Sigmoid colon (tissue), 6 donors: ENCODE measurements at regions not wholly inside any gene's neighbourhood (a gene's known extent, or its start where the extent isn't known, plus 50 kb on each side); places are given as distances from the start of the nearest gene placed in this dataset.

Experiments used
- DNase-seq: peaks from one replicate; pipeline ENCODE4 v3.0.0-alpha.2; 2019
- H3K27ac ChIP-seq, 4 donors: fragments of 200-600 bp; sonication (generic); one replicate each; pipeline ENCODE4 v1.5.1; 2016 to 2019; ENCODE audit warnings: mild to moderate bottlenecking in 1 of 4
- H3K27me3 ChIP-seq, 3 donors: fragments of 200-600 bp; sonication (generic); one replicate each; pipeline ENCODE4 v1.5.1; 2019; ENCODE audit warnings: mild to moderate bottlenecking in 1 of 3
- H3K36me3 ChIP-seq, 4 donors: fragments of 200-600 bp; sonication (generic); one replicate each; pipeline ENCODE4 v1.5.1; 2016 to 2019
- H3K4me1 ChIP-seq, 4 donors: fragments of 200-600 bp; sonication (generic); one replicate each; pipeline ENCODE4 v1.5.1; 2017 to 2019
- H3K4me3 ChIP-seq, 4 donors: fragments of 200-600 bp; sonication (generic); one replicate each; pipeline ENCODE4 v1.5.1; 2017 to 2019; ENCODE audit warnings: mild to moderate bottlenecking in 2 of 4, moderate library complexity in 1 of 4
- H3K9me3 ChIP-seq, 4 donors: fragments of 200-600 bp in 3 of 4; sonication (generic) in 3 of 4; one replicate each; pipeline versions ENCODE4 v1.5.1 to v1.6.1; 2013 to 2019
- EP300 ChIP-seq, 4 donors: sonication (generic); formaldehyde crosslinking; IDR thresholded peaks; one replicate each; pipeline ENCODE4 v1.6.1; 2017; ENCODE audit warnings: antibody characterized with exemption in 4 of 4
- POLR2A ChIP-seq, 2 donors: fragments of 450-650 bp; IDR thresholded peaks; one replicate each; pipeline ENCODE4 v1.6.1; 2016; ENCODE audit warnings: antibody characterized with exemption in 2 of 2, mild to moderate bottlenecking in 2 of 2, moderate library complexity in 2 of 2
- POLR2AphosphoS5 ChIP-seq, 4 donors: sonication (generic); formaldehyde crosslinking; IDR thresholded peaks; one replicate each; pipeline ENCODE4 v1.6.1; 2017; ENCODE audit warnings: antibody characterized with exemption in 4 of 4
- WGBS, 2 donors: extraction: QIAGEN DNeasy Blood & Tissue Kit; methylation state at CpG; one replicate each; pipeline ENCODE4 v1.1.7; 2013; 5-methylcytosine and 5-hydroxymethylcytosine counted together
- intact Hi-C: fragments of 100-400 bp; cut with DNase I; formaldehyde crosslinking; loops from one replicate; pipeline ENCODE4 v1.15.1; 2023
- TF ChIP-seq, protein P1 (sequence below), 4 experiments: fragments of 450-650 bp in 3 of 4; fragments of 200-600 bp in 1 of 4; IDR thresholded peaks; one replicate each; pipeline ENCODE4 v1.5.1; 2016 to 2019; ENCODE audit warnings: antibody characterized with exemption in 4 of 4, mild to moderate bottlenecking in 3 of 4, moderate library complexity in 2 of 4
- donor health status: healthy with polysubstance abuse.
- donor health status: healthy.

DNA sequence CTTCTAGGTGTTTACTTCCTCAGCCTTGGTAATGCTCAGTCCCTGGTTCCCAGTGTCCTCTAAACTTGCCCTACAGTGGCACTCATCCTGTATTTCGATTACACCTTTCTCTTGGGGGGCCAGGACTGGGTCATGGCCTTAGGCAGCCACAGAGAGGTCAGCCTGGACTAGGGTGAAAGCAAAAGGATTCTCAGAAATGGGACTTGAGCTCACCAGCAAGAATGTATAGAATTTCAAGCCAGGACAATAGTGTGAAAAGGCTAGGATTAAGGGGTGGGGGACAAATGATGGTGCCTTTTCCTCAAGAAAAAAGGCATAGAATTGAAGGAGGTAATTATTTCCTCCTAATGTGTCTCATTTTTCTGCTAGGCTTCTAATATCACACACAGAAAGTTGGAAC, 166.8 kb upstream of the RUNX1 start:
- Histone ChIP-seq H3K9me3 (no peaks in the 10 kb centered on the region), H3K27me3 (no peaks in the 10 kb centered on the region), H3K36me3 (no peaks in the 10 kb centered on the region), H3K4me1 (no peaks in the 10 kb centered on the region), H3K27ac (no peak overlapping the region), H3K4me3 (no peak overlapping the region)
- intact Hi-C loops, result no loop called here
- TF ChIP-seq EP300 (IDR thresholded peaks at IDR 0.05) (no peak), POLR2AphosphoS5 (IDR thresholded peaks at IDR 0.05) (no peak), POLR2A (IDR thresholded peaks at IDR 0.05) (no peak)
- TF ChIP-seq, protein P1, sequence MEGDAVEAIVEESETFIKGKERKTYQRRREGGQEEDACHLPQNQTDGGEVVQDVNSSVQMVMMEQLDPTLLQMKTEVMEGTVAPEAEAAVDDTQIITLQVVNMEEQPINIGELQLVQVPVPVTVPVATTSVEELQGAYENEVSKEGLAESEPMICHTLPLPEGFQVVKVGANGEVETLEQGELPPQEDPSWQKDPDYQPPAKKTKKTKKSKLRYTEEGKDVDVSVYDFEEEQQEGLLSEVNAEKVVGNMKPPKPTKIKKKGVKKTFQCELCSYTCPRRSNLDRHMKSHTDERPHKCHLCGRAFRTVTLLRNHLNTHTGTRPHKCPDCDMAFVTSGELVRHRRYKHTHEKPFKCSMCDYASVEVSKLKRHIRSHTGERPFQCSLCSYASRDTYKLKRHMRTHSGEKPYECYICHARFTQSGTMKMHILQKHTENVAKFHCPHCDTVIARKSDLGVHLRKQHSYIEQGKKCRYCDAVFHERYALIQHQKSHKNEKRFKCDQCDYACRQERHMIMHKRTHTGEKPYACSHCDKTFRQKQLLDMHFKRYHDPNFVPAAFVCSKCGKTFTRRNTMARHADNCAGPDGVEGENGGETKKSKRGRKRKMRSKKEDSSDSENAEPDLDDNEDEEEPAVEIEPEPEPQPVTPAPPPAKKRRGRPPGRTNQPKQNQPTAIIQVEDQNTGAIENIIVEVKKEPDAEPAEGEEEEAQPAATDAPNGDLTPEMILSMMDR (IDR thresholded peaks at IDR 0.05), result no peak
- DNase-seq, result no peak
- 88 to 89% methylated on average over 1 of the region's 1 CpG for whole genome bisulfite sequencing, 2 donors

DNA sequence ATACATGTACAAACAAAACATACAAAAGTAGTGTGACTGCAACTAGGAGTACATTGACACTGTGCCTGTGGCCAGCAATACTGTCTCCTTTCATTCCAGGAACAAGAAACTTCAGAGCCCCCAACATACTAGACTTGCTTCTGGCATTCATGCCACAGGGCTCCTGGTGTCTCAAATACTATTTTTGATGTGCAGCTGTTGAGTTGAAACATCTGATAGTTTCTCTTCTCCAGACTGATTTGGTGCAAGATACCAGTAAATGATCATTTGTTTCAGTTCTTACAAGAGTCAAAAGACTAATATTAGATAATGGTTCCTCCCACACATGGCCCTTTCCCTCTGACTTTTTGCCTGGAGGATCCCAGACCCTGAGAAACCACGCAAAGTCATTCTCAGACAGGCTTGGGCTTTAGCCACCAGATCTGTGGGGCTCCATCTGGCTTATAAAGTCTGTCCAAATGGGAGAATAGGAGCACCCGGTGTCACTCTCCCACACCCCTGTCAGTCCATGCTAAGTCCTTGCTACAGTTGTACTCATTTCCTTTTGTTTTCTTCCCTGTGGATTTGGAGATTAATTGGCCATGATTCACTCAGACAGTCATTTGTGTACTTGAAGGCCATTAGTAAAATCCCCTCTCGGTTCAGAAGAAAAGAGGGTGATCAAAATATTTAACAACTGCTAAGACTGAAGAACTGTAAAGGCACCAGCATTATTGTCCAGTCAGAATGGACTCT, 163.5 kb upstream of the RUNX1 start:
- H3K4me3 ChIP-seq, result no peak overlapping the region
- intact Hi-C loops, result no loop called here
- no peak for TF ChIP-seq POLR2A (IDR thresholded peaks at IDR 0.05)
- no peak for TF ChIP-seq EP300 (IDR thresholded peaks at IDR 0.05)
- TF ChIP-seq, protein P1 (IDR thresholded peaks at IDR 0.05), result no peak
- no peak for TF ChIP-seq POLR2AphosphoS5 (IDR thresholded peaks at IDR 0.05)
- H3K9me3 ChIP-seq, result no peaks in the 10 kb centered on the region
- peaks cover 0 to 13% (median 4%) of the 10 kb centered on the region in 4 donors for H3K4me1 ChIP-seq
- H3K27me3 ChIP-seq, result no peaks in the 10 kb centered on the region
- 75 to 82% methylated on average over 3 of the region's 3 CpGs for WGBS, 2 donors
- no peak overlapping the region for H3K27ac ChIP-seq
- no peak for DNase-seq
- no peaks in the 10 kb centered on the region for H3K36me3 ChIP-seq

DNA sequence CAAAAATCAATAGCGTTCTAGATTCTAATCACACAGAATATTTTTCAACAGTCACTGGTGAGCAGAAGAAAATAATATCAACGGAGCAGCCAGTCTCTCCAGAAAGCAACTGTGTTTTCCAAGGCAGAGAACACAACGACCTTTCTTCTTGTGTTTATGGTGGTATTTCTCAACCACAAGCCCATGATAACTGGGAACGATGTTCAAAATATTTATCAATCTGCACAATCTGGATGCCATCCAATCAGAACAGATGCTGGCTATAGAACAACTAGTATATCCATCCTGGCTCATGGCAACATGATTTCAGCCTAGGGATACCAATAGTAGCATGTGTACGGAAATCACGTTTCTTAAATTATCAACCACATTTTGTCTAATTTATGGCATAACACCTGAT, 162.7 kb upstream of the RUNX1 start:
- intact Hi-C loops, result no loop called here
- Histone ChIP-seq H3K36me3 (no peaks in the 10 kb centered on the region), H3K27ac (no peak overlapping the region), H3K9me3 (no peaks in the 10 kb centered on the region), H3K27me3 (no peaks in the 10 kb centered on the region), H3K4me3 (no peak overlapping the region), H3K4me1 (peaks cover 0 to 13% (median 4%) of the 10 kb centered on the region in 4 donors)
- TF ChIP-seq POLR2A (IDR thresholded peaks at IDR 0.05) (no peak), EP300 (IDR thresholded peaks at IDR 0.05) (no peak), POLR2AphosphoS5 (IDR thresholded peaks at IDR 0.05) (no peak)
- TF ChIP-seq, protein P1 (IDR thresholded peaks at IDR 0.05), result no peak
- WGBS, 2 donors, result 73 to 76% methylated on average over 6 of the region's 6 CpGs
- DNase-seq, result no peak

DNA sequence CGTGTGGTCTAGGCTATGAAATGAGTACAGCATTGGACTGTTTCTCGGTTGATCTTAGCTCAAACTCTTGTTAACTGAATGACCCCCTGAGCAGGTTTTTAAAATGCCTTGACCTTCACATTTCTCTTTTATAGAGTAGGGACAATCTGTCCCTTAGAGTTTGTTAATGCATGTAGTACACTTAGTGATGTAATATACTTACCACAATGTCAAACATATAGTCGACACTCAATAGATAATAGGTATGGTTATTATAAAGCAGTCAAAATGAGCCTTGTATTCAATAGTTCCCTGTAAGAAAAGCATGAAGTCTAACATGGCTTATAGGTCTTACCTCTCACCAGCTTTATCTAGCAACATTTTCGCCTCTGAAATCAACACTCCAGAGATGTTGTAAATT, 161.0 kb upstream of the RUNX1 start:
- intact Hi-C loops, result no loop called here
- H3K36me3 ChIP-seq, result no peaks in the 10 kb centered on the region
- no peaks in the 10 kb centered on the region for H3K9me3 ChIP-seq
- WGBS, 2 donors, result 92 to 95% methylated on average over 4 of the region's 4 CpGs
- H3K4me3 ChIP-seq, result no peak overlapping the region
- peaks cover 0 to 23% (median 15%) of the 10 kb centered on the region in 4 donors for H3K4me1 ChIP-seq
- TF ChIP-seq POLR2AphosphoS5 (IDR thresholded peaks at IDR 0.05) (no peak), POLR2A (IDR thresholded peaks at IDR 0.05) (no peak), EP300 (IDR thresholded peaks at IDR 0.05) (no peak)
- TF ChIP-seq, protein P1 (IDR thresholded peaks at IDR 0.05), result no peak
- no peaks in the 10 kb centered on the region for H3K27me3 ChIP-seq
- no peak overlapping the region for H3K27ac ChIP-seq
- DNase-seq, result no peak
